NCI-H2196 treated with DMSO at 0.1 percent for 48 hours (cell line): ENCODE measurements at regions not wholly inside any gene's neighbourhood (a gene's known extent, or its start where the extent isn't known, plus 50 kb on each side); places are given as distances from the start of the nearest gene placed in this dataset.

ENCODE experiments used
- DNase-seq: peaks from one replicate; lab custom pipeline; 2025; ENCODE audit not compliant: unreplicated experiment; lab: John Stamatoyannopoulos, UW

- DNase-seq, result no peak
Observed at GRCh38 chr9:82149501-82149946, 161.0 kb downstream of the SPATA31D1 start.

- DNase-seq, result no peak
Observed at GRCh38 chr9:82152181-82152580, 163.6 kb downstream of the SPATA31D1 start.

DNA sequence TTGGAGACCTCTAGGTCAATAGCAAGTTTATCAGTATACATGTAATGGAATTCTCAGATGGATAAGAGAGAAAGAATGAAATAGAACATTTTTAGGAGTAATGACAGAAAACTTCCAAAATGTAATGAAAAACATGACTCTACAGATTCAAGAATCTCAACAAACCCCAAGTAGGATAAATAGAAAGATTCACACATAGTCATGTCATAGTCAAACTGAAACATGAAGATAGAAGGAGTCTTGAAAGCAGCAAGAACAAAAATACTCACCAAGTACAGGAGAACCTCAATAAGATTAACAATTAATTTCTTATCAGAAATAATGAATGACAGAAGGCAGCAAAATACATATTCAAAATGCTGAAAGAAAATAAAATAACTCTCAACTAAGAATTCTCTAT is 164.5 kb downstream of the SPATA31D1 start:
- no peak for DNase-seq

DNA sequence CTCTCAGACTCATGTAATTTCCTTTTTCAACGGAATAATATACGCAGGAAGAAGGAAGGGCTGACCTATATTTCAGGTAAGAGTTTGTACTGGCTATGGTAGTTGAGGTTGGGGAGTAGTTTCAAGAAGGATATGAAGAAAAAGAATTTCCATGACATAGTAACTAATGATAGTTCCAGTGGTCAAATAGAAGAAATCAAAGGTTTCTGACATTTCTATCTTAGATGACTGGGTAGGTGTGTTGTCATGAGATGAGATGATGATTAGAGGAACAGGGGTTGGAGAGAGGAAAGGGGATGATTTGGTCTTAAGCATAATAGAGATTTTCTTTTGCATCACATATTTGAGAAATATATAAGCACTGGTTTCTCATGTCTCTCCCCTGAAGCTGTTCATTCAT is 166.0 kb downstream of the SPATA31D1 start:
- DNase-seq, result no peak

GRCh38 chr9:82161876-82162275 is 173.3 kb downstream of the SPATA31D1 start:
- DNase-seq, result no peak

- DNase-seq, result no peak
Observed at GRCh38 chr9:82164159-82164558, 175.6 kb downstream of the SPATA31D1 start.

DNA sequence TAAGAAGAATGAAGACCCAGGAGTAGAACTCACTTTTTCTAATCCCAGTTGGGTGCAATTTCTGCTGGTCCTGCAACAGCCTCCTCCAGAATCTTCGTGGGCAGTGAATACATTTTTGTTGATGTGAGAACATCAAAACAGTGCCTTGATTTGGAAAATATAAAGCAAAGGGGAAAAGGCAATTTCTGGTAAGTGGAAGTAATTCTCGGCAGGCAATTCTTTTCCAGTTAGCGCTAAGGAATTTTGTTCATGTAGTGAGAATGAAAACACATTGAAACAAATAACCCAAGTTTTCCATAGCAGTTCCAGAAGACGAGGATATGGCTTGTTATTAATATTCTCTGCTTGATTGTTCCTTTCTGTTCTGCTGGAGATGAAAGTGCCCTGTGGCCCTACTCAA is 178.7 kb downstream of the SPATA31D1 start:
- DNase-seq, result no peak

DNA sequence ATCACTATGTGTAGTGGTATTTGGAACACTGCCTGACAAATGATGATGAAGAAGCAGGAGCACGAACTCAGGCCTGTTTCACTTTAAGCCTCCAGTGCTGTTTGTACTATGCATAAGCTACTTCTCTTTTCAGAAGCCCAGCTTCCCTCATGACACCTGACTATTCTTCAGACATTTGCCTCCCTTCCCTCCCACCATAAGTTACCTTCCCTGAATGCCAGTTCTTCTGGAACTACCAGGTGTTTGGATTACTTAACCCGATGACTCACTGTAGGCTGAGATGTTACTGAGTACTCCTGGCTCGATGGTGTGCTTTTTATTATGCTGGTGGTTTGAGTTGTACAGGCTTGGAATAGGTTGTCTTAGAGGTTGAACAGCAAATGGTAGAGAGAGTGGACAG is 180.0 kb downstream of the SPATA31D1 start:
- peak; percentile 11 for DNase-seq

DNA sequence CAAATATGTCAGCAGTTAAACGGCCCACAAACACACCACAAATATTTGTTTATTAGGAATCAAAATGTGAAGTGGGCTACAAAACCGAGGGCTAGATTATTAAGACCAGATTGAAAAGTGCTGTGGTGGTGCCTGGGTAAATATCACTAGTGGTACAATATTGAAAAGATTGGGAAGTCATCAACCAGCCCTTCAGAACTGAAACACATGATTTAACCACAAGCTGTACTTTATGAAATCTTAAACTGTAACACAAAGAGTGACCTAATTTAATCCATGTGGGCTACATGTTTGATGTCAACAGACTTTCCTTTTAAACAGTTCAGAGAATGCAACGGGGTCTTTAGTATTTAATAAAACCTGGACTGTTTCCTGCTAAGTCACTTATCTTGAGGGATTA is 182.3 kb downstream of the SPATA31D1 start:
- no peak for DNase-seq

DNA sequence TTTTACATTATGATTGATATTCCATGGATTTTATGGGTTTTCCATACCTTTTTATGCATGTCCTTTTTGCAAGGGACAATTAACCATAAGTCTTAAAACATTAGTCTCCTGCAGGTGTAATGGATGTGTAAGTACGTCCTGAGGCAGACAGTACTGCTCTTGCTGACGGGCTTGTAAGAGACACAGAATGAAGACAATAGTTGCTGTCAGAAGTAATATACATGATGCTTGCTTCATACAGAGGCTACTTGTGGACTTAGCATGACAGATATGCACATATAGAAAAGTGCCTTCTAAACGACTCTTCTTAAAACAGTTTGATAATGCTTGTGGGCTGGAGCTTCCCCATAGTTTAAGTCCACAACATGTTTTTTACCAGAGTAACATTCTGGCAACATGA is 182.7 kb downstream of the SPATA31D1 start:
- no peak for DNase-seq

DNA sequence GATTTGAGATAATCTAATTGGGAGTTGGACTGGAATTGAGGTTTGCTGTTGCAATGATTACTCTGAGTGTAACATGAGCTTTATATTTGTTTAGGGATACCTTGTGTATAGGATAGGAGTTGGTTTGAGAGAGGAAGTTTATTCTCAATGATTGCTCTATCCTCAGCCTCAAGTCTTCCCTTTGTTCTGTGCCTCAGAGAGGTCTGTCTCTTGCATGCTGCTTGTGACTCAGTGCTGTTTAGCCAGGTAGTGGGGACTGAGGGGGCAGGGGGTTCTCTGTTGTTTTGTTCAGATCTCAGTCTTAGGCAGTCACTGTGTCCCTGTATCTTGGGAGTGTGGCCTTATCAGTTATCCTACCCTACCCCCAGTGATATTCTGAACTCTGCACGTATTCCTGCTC is 192.1 kb downstream of the SPATA31D1 start:
- no peak for DNase-seq

DNA sequence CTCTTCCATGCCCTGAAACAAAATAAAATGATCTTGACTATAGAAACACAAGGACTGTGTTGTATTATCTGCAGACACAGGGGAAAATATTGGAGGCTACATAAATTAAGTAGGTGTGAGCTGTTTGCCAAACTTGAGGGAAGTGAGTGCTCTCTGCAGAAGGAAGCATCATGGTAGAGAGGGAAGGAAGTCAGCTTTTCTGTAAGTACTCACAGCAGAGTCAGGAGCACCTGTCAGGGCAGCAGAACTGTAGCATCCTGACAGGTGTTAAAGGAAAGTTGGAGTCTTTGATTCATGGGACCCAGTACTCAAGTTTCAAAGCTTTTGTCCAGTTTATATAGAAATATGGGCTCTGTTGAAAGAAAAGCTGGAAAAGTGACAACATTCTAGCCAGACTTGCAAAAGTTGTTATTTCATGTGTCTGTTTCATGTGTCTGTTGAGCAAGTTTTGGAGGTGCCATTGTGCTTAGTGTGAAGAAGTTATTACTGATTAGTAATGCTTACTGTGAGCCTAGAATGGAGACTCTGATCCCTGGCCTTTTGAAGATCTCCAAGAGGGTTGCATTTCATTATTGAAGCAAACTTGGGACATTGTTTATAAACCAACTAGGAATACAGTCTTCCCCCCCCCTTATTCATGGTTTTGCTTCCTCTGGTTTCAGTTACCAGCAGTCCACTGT is 194.7 kb downstream of the SPATA31D1 start:
- DNase-seq, result no peak

GRCh38 chr9:82184524-82184923 is 196.0 kb downstream of the SPATA31D1 start:
- no peak for DNase-seq

GRCh38 chr9:82188817-82189216 is 200.2 kb downstream of the SPATA31D1 start:
- no peak for DNase-seq

GRCh38 chr9:82191082-82191770 is 202.7 kb downstream of the SPATA31D1 start:
- no peak for DNase-seq

DNA sequence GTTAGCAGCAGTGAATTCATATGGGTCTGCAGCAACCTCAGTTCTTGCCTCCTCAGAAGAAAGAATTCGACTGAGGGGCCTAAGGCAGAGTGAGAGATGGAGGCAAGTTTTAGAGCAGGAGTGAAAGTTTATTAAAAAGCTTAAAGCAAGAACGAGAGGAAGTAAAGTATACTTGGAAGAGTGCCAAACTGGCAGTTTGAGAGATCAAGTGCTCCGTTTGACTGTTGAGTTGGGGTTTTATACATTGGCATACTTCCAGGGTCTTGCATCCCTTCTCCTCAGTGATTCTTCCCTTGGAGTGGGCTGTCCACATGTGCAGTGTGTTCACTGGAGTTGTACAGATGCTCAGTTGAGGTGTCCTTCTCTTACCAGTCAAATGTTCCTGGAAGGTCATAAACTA is 203.6 kb downstream of the SPATA31D1 start:
- no peak for DNase-seq

DNA sequence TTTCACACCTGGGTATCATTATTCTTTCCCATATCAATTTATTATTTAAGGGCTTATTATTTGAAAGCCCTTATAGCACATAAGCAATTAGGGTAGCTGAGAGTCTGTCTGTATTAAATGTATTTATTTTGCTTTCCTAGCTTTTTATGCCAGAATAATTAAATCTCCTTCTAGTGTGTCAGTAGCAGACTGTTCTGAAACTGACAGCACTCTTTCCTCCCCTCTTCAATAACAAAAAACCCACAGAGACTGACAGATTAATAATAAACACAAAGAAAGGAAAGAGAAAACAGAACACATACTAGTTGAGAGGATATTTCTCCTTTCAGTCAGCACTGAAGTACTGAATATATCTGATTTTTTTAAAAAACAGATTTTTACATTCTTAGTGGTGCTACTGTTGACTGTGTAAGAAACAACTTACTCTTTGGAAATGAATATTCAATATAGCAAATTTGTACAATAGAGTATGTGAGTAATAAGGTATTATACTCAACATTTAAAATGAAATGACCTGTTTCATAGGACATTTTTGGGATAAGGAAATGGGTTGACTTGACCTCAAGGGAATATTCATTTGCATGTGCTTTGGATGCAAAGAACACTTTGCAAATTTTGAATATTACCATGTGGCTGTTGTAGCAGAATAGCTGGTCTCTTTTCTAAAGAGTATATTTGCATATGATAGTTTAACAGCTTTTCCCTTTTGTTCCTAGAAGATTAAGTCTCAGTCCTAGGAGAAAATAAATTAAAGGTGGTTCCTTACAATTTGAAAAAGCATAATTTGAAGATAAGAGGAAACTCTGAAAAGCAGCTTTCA is 208.3 kb downstream of the SPATA31D1 start:
- DNase-seq, result no peak

DNA sequence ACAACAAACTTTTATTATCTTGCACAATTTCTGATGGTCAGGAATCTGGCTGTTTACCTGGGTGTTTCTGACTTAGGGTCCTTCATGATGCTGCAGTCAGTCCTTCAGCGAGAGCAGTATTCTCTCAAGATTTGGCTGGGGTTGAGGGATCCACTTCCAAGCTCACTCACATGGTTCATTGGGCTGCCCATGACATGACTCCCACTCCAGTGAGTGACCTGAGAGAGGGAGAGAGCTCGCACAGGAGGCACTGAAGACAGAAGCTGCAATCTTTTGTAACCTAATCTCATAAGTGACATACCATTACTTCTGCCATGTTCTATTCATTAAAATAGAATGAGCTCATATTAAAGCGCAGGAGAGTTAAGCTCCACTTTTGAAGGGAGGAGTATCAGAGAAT is 212.6 kb downstream of the SPATA31D1 start:
- DNase-seq, result no peak

GRCh38 chr9:82202808-82203207 is 214.2 kb downstream of the SPATA31D1 start:
- DNase-seq, result no peak

GRCh38 chr9:82206490-82206889 is 217.9 kb downstream of the SPATA31D1 start:
- DNase-seq, result no peak

DNA sequence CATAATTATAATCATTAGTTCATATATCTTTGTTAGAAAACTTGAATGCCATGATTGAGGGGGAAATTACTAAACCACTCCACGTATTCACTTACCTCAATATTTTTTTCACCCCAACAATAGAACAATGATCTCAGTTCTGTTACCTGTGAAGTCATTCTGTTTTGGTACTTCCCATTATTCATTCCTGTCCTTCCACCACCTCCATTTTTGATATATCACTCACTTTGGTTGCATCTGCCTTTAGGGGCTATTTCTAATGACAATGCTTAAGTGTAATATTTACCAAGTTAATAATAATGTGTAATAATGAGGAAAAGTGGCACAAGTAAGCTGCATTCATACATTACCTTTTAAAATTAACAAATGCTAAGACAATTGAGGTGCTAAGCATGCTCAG is 218.4 kb downstream of the SPATA31D1 start:
- no peak for DNase-seq
